H9 (cell line): ENCODE measurements at regions not wholly inside any gene's neighbourhood (a gene's known extent, or its start where the extent isn't known, plus 50 kb on each side); places are given as distances from the start of the nearest gene placed in this dataset.

Experiments used
- DNase-seq: peaks from one replicate; pipeline ENCODE4 v3.0.0-alpha.2; 2017
- H2AFZ ChIP-seq: one replicate; pipeline ENCODE4 v1.6.1; 2013; ENCODE audit warnings: mild to moderate bottlenecking, low read length, control low read depth, moderate library complexity
- H2AK5ac ChIP-seq: 2 replicates; pipeline ENCODE4 v1.6.1; 2013; ENCODE audit warnings: low read length, control low read depth, mixed read lengths; ENCODE audit not compliant: insufficient read length
- H2BK120ac ChIP-seq: one replicate; pipeline ENCODE4 v1.6.1; 2013; ENCODE audit warnings: low read depth, mild to moderate bottlenecking, low read length, control low read depth, inconsistent platforms; ENCODE audit not compliant: poor library complexity, severe bottlenecking
- H2BK12ac ChIP-seq: 2 replicates; pipeline ENCODE4 v1.6.1; 2013; ENCODE audit warnings: low read length, control low read depth, mixed read lengths, low read depth; ENCODE audit not compliant: insufficient read length
- H2BK15ac ChIP-seq: 2 replicates; pipeline ENCODE4 v1.6.1; 2013; ENCODE audit warnings: low read depth, low read length, control low read depth
- H2BK20ac ChIP-seq: one replicate; pipeline ENCODE4 v1.6.1; 2013; ENCODE audit warnings: low read depth, mild to moderate bottlenecking, low read length, control low read depth, inconsistent platforms; ENCODE audit not compliant: poor library complexity, severe bottlenecking
- H2BK5ac ChIP-seq: 2 replicates; pipeline ENCODE4 v1.6.1; 2013; ENCODE audit warnings: low read length, control low read depth, mixed read lengths; ENCODE audit not compliant: insufficient read length
- H3K14ac ChIP-seq: 2 replicates; pipeline ENCODE4 v1.6.1; 2013; ENCODE audit warnings: low read length, control low read depth; ENCODE audit not compliant: insufficient read depth
- H3K18ac ChIP-seq: 2 replicates; pipeline ENCODE4 v1.6.1; 2013; ENCODE audit warnings: low read depth, mild to moderate bottlenecking, mixed read lengths, low read length, control low read depth; ENCODE audit not compliant: insufficient read length
- H3K23ac ChIP-seq: 2 replicates; pipeline ENCODE4 v1.6.1; 2013; ENCODE audit warnings: low read length, control low read depth, mixed read lengths, low read depth; ENCODE audit not compliant: insufficient read length
- H3K23me2 ChIP-seq: 2 replicates; pipeline ENCODE4 v1.6.1; 2013; ENCODE audit warnings: low read depth, mild to moderate bottlenecking, mixed read lengths, low read length, control low read depth; ENCODE audit not compliant: insufficient read length, poor library complexity, severe bottlenecking
- H3K27ac ChIP-seq: 2 replicates; pipeline ENCODE4 v1.5.1; 2013; ENCODE audit warnings: low read length, control low read depth, mixed read lengths, low read depth; ENCODE audit not compliant: insufficient read length
- H3K27me3 ChIP-seq: 2 replicates; pipeline ENCODE4 v1.6.1; 2013; ENCODE audit warnings: low read length, control low read depth, inconsistent platforms; ENCODE audit not compliant: insufficient read depth
- H3K4ac ChIP-seq: 2 replicates; pipeline ENCODE4 v1.6.1; 2013; ENCODE audit warnings: low read depth, mild to moderate bottlenecking, control low read depth, inconsistent platforms, low read length, moderate library complexity
- H3K4me1 ChIP-seq: 2 replicates; pipeline ENCODE4 v1.6.1; 2013; ENCODE audit warnings: low read length, control low read depth, inconsistent platforms; ENCODE audit not compliant: insufficient read depth
- H3K4me2 ChIP-seq: 2 replicates; pipeline ENCODE4 v1.6.1; 2013; ENCODE audit warnings: low read length, control low read depth, mixed read lengths; ENCODE audit not compliant: insufficient read length, insufficient read depth
- H3K56ac ChIP-seq: 2 replicates; pipeline ENCODE4 v1.6.1; 2013; ENCODE audit warnings: low read depth, mild to moderate bottlenecking, mixed read lengths, low read length, control low read depth; ENCODE audit not compliant: insufficient read length
- H3K79me1 ChIP-seq: 2 replicates; pipeline ENCODE4 v1.6.1; 2013; ENCODE audit warnings: low read depth, mild to moderate bottlenecking, moderate library complexity, low read length, control low read depth, inconsistent platforms; ENCODE audit not compliant: insufficient read depth, poor library complexity, severe bottlenecking
- H3K79me2 ChIP-seq: 2 replicates; pipeline ENCODE4 v1.6.1; 2013; ENCODE audit warnings: low read length, control low read depth, inconsistent platforms; ENCODE audit not compliant: insufficient read depth
- H3K9ac ChIP-seq: 2 replicates; pipeline ENCODE4 v1.6.1; 2013; ENCODE audit warnings: low read length, control low read depth, mixed read lengths; ENCODE audit not compliant: insufficient read length; ENCODE audit errors: extremely low read depth
- H3K9me3 ChIP-seq: one replicate; pipeline ENCODE4 v1.6.1; 2013; ENCODE audit warnings: low read depth, low read length, inconsistent platforms; ENCODE audit not compliant: control insufficient read depth
- H3T11ph ChIP-seq: one replicate; pipeline ENCODE4 v1.6.1; 2013; ENCODE audit warnings: mild to moderate bottlenecking, low read length, control low read depth, inconsistent platforms
- H4K20me1 ChIP-seq: one replicate; pipeline ENCODE4 v1.6.1; 2013; ENCODE audit not compliant: control insufficient read depth, insufficient read length, insufficient read depth
- H4K5ac ChIP-seq: 2 replicates; pipeline ENCODE4 v1.6.1; 2013; ENCODE audit warnings: low read depth, mild to moderate bottlenecking, mixed read lengths, low read length, control low read depth; ENCODE audit not compliant: insufficient read length
- H4K8ac ChIP-seq: replicated peaks from 2 replicates; pipeline ENCODE4 v1.6.1; 2013; ENCODE audit warnings: low read length, control low read depth, mixed read lengths, low read depth; ENCODE audit not compliant: insufficient read length
- H4K91ac ChIP-seq: 2 replicates; pipeline ENCODE4 v1.6.1; 2013; ENCODE audit warnings: low read depth, mild to moderate bottlenecking, moderate library complexity, mixed read lengths, low read length, control low read depth; ENCODE audit not compliant: insufficient read length
- H3K27ac Mint-ChIP-seq, 3 experiments: 2 replicates in 2 of 3; 3 replicates in 1 of 3; pipeline ENCODE4 v1.8.0; 2020 to 2021; ENCODE audit warnings: mixed read lengths in 3 of 3, mild to moderate bottlenecking in 1 of 3, moderate library complexity in 1 of 3
- H3K27me3 Mint-ChIP-seq: 2 replicates; pipeline ENCODE4 v1.8.0; 2021; ENCODE audit warnings: low read depth, mild to moderate bottlenecking, moderate library complexity, mixed read lengths
- H3K36me3 Mint-ChIP-seq, 3 experiments: 2 replicates in 2 of 3; 3 replicates in 1 of 3; pipeline ENCODE4 v1.8.0; 2020 to 2021; ENCODE audit warnings: low read depth in 3 of 3, mixed read lengths in 3 of 3; ENCODE audit not compliant: insufficient read depth in 1 of 3
- H3K4me1 Mint-ChIP-seq, 2 experiments: 2 replicates each; pipeline ENCODE4 v1.8.0; 2020; ENCODE audit warnings: mixed read lengths in 2 of 2
- H3K4me3 Mint-ChIP-seq, 2 experiments: 2 replicates in 1 of 2; 3 replicates in 1 of 2; pipeline ENCODE4 v1.8.0; 2020 to 2021; ENCODE audit warnings: mild to moderate bottlenecking in 2 of 2, mixed read lengths in 2 of 2, moderate library complexity in 1 of 2
- H3K9me3 Mint-ChIP-seq, 2 experiments: 2 replicates in 1 of 2; 3 replicates in 1 of 2; pipeline ENCODE4 v1.8.0; 2020; ENCODE audit warnings: mild to moderate bottlenecking in 2 of 2, mixed read lengths in 2 of 2, moderate library complexity in 1 of 2
- WGBS: extraction: QIAGEN DNeasy Blood & Tissue Kit; methylation state at CpG from one replicate; pipeline ENCODE4 v1.1.7; 2013; ENCODE audit warnings: missing lambda C conversion rate, low lambda C conversion rate, mixed read lengths; ENCODE audit not compliant: insufficient read length; ENCODE audit errors: extremely low coverage; 5-methylcytosine and 5-hydroxymethylcytosine counted together
- TF ChIP-seq, protein P1 (sequence below): fragments of 200-600 bp; sonication (generic); conservative IDR thresholded peaks from 3 replicates; pipeline ENCODE4 v1.8.0; 2021; ENCODE audit warnings: antibody characterized with exemption, mild to moderate bottlenecking

DNA sequence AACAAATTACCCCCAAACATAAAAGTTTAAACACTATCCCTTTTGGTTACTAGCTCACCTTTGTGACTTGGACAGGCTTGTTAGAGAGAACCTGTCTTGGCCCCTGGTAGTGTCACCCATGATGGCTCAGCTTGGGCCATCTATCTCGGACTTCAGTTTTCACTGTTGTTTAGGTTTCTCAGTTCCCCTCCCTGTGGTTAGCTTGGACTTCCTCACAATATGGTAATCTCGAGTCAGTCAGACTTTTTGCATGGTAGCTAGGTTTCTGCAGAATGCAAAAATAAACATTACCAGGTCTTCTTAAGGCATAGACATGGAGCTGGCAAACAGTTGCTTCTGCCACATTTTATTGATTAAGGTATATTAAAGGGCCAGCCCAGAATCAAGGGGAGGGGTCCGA, 324.3 kb upstream of the RORB start:
- TF ChIP-seq, protein P1, sequence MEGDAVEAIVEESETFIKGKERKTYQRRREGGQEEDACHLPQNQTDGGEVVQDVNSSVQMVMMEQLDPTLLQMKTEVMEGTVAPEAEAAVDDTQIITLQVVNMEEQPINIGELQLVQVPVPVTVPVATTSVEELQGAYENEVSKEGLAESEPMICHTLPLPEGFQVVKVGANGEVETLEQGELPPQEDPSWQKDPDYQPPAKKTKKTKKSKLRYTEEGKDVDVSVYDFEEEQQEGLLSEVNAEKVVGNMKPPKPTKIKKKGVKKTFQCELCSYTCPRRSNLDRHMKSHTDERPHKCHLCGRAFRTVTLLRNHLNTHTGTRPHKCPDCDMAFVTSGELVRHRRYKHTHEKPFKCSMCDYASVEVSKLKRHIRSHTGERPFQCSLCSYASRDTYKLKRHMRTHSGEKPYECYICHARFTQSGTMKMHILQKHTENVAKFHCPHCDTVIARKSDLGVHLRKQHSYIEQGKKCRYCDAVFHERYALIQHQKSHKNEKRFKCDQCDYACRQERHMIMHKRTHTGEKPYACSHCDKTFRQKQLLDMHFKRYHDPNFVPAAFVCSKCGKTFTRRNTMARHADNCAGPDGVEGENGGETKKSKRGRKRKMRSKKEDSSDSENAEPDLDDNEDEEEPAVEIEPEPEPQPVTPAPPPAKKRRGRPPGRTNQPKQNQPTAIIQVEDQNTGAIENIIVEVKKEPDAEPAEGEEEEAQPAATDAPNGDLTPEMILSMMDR: no peak

More for the DNA sequence above, 324.3 kb upstream of the RORB start:
- Histone ChIP-seq H2BK120ac (no peak overlapping the region), H2AK5ac (no peak overlapping the region), H3T11ph (no peak overlapping the region), H3K79me1 (no peaks in the 10 kb centered on the region), H3K27ac (no peak overlapping the region), H3K4me2 (no peak overlapping the region), H2BK15ac (no peak overlapping the region), H4K91ac (no peak overlapping the region), H3K18ac (no peak overlapping the region), H4K5ac (no peak overlapping the region), H2BK5ac (no peak overlapping the region), H3K27me3 (no peaks in the 10 kb centered on the region), H3K9ac (no peak overlapping the region), H2AFZ (no peak overlapping the region), H3K4me1 (no peaks in the 10 kb centered on the region), H3K79me2 (no peaks in the 10 kb centered on the region), H3K9me3 (no peaks in the 10 kb centered on the region), H2BK12ac (no peak overlapping the region), H3K14ac (no peak overlapping the region), H4K20me1 (no peaks in the 10 kb centered on the region), H3K23ac (no peak overlapping the region), H3K56ac (no peak overlapping the region), H3K4ac (no peak overlapping the region), H4K8ac (no peak overlapping the region), H2BK20ac (no peak overlapping the region), H3K23me2 (no peaks in the 10 kb centered on the region)
- Mint-ChIP-seq H3K4me1 (peaks cover under 1 to 4% of the 10 kb centered on the region in 2 experiments), H3K36me3 (no peaks in the 10 kb centered on the region; a peak in 1 of 7 replicates), H3K4me3 (no peak overlapping the region), H3K27me3 (no peaks in the 10 kb centered on the region), H3K9me3 (peaks cover 0 to 4% of the 10 kb centered on the region in 2 experiments; a peak in 2 of 5 replicates), H3K27ac (no peak overlapping the region)
- DNase-seq: no peak
- no CpG with 5 or more reads among the region's 3 CpGs for WGBS
